ENCODE measurements at regions not wholly inside any gene's neighbourhood (a gene's known extent, or its start where the extent isn't known, plus 50 kb on each side); places are given as distances from the start of the nearest gene placed in this dataset.

GRCh38 chr14:76926521-76927251, 100.5 kb downstream of the LRRC74A start:
- TF ChIP-seq GATA3 (IDR thresholded peaks at IDR 0.05; ENCODE audit: low read depth, low read length) (no peak), GATA2 (IDR thresholded peaks at IDR 0.05; ENCODE audit: low read depth, low read length) (no peak)
